ENCODE measurements at regions not wholly inside any gene's neighbourhood (a gene's known extent, or its start where the extent isn't known, plus 50 kb on each side); places are given as distances from the start of the nearest gene placed in this dataset.
"Not testable (repeated sequence)": the region's sequence is repeated elsewhere in the genome, so short reads cannot be mapped to it uniquely, and the experiment has no call there.

- Histone ChIP-seq H3K36me3 (ENCODE audit: insufficient read depth, low read length) (no peaks in the 10 kb centered on the region), H3K27ac (ENCODE audit: low read length) (no peak overlapping the region), H3K27me3 (ENCODE audit: low read length) (no peaks in the 10 kb centered on the region), H3K4me1 (ENCODE audit: low read length) (no peaks in the 10 kb centered on the region), H4K20me1 (ENCODE audit: insufficient read depth, low read depth, low read length) (no peaks in the 10 kb centered on the region), H2AFZ (ENCODE audit: low read length) (no peak overlapping the region), H3K9ac (ENCODE audit: low read length) (no peak overlapping the region), H3K4me2 (ENCODE audit: low read depth, low read length, poor library complexity, severe bottlenecking) (no peak overlapping the region), H3K9me3 (ENCODE audit: low read length) (no peaks in the 10 kb centered on the region), H3K9me2 (replicated peaks; ENCODE audit: insufficient read depth, low read length) (no peaks in the 10 kb centered on the region), H3K79me2 (ENCODE audit: low read length) (no peaks in the 10 kb centered on the region), H3K4me3 (ENCODE audit: low read length) (no peak overlapping the region)
- peak; percentile 84 for DNase-seq
Observed at GRCh38 chr2:16756831-16757644, 91.4 kb upstream of the CYRIA start.

DNA sequence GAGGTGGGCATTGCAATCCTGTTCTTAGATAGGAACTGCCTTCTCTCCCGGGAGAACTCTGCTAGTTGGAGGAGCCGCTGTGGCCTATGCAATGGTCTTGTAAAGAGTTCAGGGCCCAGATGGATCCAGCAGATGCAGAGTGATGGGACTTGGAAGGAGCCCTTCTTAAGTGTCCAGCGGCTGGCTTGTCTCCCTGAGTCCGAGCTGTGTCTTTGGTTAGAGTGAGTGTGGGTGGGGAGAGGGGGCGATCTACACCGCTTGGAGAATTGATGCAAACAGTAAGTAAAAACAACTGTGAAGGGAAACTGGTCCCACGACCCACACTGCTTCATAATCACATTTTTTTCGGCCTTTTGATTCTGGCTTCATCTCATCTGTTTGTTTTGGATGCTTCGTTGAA is 89.8 kb upstream of the CYRIA start:
- Histone ChIP-seq H2AFZ (ENCODE audit: low read length) (no peak overlapping the region), H3K27ac (ENCODE audit: low read length) (no peak overlapping the region), H3K4me1 (ENCODE audit: low read length) (no peaks in the 10 kb centered on the region), H3K4me3 (ENCODE audit: low read length) (no peak overlapping the region), H3K4me2 (ENCODE audit: low read depth, low read length, poor library complexity, severe bottlenecking) (no peak overlapping the region), H3K9ac (ENCODE audit: low read length) (no peak overlapping the region), H3K79me2 (ENCODE audit: low read length) (no peaks in the 10 kb centered on the region), H3K36me3 (ENCODE audit: insufficient read depth, low read length) (no peaks in the 10 kb centered on the region), H4K20me1 (ENCODE audit: insufficient read depth, low read depth, low read length) (no peaks in the 10 kb centered on the region), H3K27me3 (ENCODE audit: low read length) (no peaks in the 10 kb centered on the region), H3K9me2 (replicated peaks; ENCODE audit: insufficient read depth, low read length) (no peaks in the 10 kb centered on the region), H3K9me3 (ENCODE audit: low read length) (no peaks in the 10 kb centered on the region)
- DNase-seq = no peak

- H3K4me2 ChIP-seq (ENCODE audit: low read depth, low read length, poor library complexity, severe bottlenecking); H4K20me1 ChIP-seq (ENCODE audit: insufficient read depth, low read depth, low read length); H3K27ac ChIP-seq (ENCODE audit: low read length); H3K4me1 ChIP-seq (ENCODE audit: low read length); H3K9ac ChIP-seq (ENCODE audit: low read length); DNase-seq; H3K9me3 ChIP-seq (ENCODE audit: low read length); H3K36me3 ChIP-seq (ENCODE audit: insufficient read depth, low read length); H3K9me2 ChIP-seq (replicated peaks; ENCODE audit: insufficient read depth, low read length); H3K27me3 ChIP-seq (ENCODE audit: low read length); H2AFZ ChIP-seq (ENCODE audit: low read length); H3K4me3 ChIP-seq (ENCODE audit: low read length); H3K79me2 ChIP-seq (ENCODE audit: low read length): not testable (repeated sequence)
Observed at GRCh38 chr2:16753025-16753424, 87.4 kb upstream of the CYRIA start.

DNA sequence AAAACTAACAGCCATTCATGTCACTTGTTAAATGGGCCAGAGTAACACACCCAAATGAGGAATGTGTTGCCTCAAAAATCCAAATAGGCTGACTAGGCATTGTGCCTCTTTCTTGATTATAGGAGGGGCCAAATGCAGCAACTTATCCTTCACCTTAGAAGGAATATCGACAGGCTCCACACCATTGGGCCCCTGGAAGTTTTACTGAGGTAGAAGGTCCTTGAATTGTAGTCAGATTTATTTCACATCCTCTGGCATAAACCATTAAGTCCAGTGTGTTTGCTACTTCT is 85.2 kb upstream of the CYRIA start:
- H3K36me3 ChIP-seq (ENCODE audit: insufficient read depth, low read length); H3K79me2 ChIP-seq (ENCODE audit: low read length); H3K4me2 ChIP-seq (ENCODE audit: low read depth, low read length, poor library complexity, severe bottlenecking); H3K27me3 ChIP-seq (ENCODE audit: low read length); H2AFZ ChIP-seq (ENCODE audit: low read length); H3K9ac ChIP-seq (ENCODE audit: low read length); H3K9me2 ChIP-seq (replicated peaks; ENCODE audit: insufficient read depth, low read length); H3K4me1 ChIP-seq (ENCODE audit: low read length); H3K27ac ChIP-seq (ENCODE audit: low read length); DNase-seq; H3K9me3 ChIP-seq (ENCODE audit: low read length); H4K20me1 ChIP-seq (ENCODE audit: insufficient read depth, low read depth, low read length); H3K4me3 ChIP-seq (ENCODE audit: low read length): not testable (repeated sequence)

GRCh38 chr2:16750175-16750924 is 84.7 kb upstream of the CYRIA start:
- Histone ChIP-seq H3K27me3 (ENCODE audit: low read length) (no peaks in the 10 kb centered on the region), H3K9ac (ENCODE audit: low read length) (no peak overlapping the region), H3K4me2 (ENCODE audit: low read depth, low read length, poor library complexity, severe bottlenecking) (no peak overlapping the region), H3K79me2 (ENCODE audit: low read length) (no peaks in the 10 kb centered on the region), H3K9me2 (replicated peaks; ENCODE audit: insufficient read depth, low read length) (no peaks in the 10 kb centered on the region), H4K20me1 (ENCODE audit: insufficient read depth, low read depth, low read length) (no peaks in the 10 kb centered on the region), H3K4me3 (ENCODE audit: low read length) (no peak overlapping the region), H3K9me3 (ENCODE audit: low read length) (no peaks in the 10 kb centered on the region), H3K4me1 (ENCODE audit: low read length) (no peaks in the 10 kb centered on the region), H3K36me3 (ENCODE audit: insufficient read depth, low read length) (no peaks in the 10 kb centered on the region), H3K27ac (ENCODE audit: low read length) (no peak overlapping the region), H2AFZ (ENCODE audit: low read length) (no peak overlapping the region)
- DNase-seq = no peak

DNA sequence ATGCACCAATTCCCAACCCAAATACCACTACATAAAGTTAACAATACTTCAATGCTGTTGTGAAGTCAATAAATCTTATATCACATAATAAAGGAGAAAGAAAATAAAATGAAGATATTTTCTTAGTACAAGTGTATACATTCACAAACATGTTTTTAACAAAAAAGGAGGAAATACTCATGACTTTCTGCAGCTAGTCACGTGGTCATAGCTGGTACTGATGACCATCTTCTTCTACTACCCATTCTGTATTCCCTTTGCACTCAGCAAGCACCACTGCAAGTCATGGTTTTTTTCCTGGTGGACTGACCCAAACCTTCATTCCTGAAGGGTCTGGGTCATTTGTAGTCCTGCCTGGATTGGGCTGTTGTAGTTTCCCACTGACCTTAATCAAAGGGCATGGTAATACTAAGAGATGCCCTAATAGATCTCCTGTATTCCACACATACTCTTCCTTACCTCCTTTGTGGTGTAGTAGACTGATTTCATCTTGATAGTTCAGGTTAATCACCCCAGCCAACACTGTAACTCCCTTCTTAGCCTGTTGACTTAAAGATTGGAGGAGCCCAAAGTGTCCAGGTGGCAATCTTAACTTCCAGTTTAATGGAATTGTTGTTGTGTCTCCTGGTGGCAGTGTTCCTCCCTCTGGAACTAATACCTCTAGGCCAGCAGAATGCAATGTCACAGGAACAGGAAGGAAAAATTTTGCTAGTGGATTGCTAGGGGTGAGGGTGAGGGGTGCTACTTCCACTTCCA is 83.1 kb upstream of the CYRIA start:
- DNase-seq; H3K36me3 ChIP-seq (ENCODE audit: insufficient read depth, low read length); H3K27me3 ChIP-seq (ENCODE audit: low read length); H3K9me2 ChIP-seq (replicated peaks; ENCODE audit: insufficient read depth, low read length); H4K20me1 ChIP-seq (ENCODE audit: insufficient read depth, low read depth, low read length); H3K4me1 ChIP-seq (ENCODE audit: low read length); H3K79me2 ChIP-seq (ENCODE audit: low read length); H3K9me3 ChIP-seq (ENCODE audit: low read length); H3K4me3 ChIP-seq (ENCODE audit: low read length); H3K27ac ChIP-seq (ENCODE audit: low read length); H3K4me2 ChIP-seq (ENCODE audit: low read depth, low read length, poor library complexity, severe bottlenecking); H3K9ac ChIP-seq (ENCODE audit: low read length); H2AFZ ChIP-seq (ENCODE audit: low read length): not testable (repeated sequence)

DNA sequence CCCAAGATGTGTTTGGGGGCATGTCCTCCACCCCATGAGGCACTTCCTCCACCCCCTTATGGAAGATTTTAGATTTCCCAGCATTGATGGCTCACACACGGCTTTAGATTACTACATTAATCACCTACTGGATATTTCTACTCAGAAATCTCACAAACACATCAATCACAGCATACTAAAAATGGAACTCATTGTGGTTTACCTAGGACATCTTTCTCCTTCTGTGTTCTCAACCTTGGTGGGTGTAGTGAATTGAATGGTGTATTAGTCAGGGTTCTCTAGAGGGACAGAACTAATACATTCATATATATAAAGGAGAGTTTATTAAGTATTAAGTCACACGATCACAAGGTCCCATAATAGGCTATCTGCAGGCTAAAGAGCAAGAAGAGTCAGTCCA is 82.1 kb upstream of the CYRIA start:
- H3K36me3 ChIP-seq (ENCODE audit: insufficient read depth, low read length) = no peaks in the 10 kb centered on the region
- no peak overlapping the region for H3K4me3 ChIP-seq (ENCODE audit: low read length)
- no peaks in the 10 kb centered on the region for H3K27me3 ChIP-seq (ENCODE audit: low read length)
- no peaks in the 10 kb centered on the region for H3K79me2 ChIP-seq (ENCODE audit: low read length)
- H3K9me2 ChIP-seq (replicated peaks; ENCODE audit: insufficient read depth, low read length) = no peaks in the 10 kb centered on the region
- DNase-seq = no peak
- H3K27ac ChIP-seq (ENCODE audit: low read length) = no peak overlapping the region
- no peaks in the 10 kb centered on the region for H3K4me1 ChIP-seq (ENCODE audit: low read length)
- no peaks in the 10 kb centered on the region for H3K9me3 ChIP-seq (ENCODE audit: low read length)
- H3K9ac ChIP-seq (ENCODE audit: low read length) = no peak overlapping the region
- H4K20me1 ChIP-seq (ENCODE audit: insufficient read depth, low read depth, low read length) = no peaks in the 10 kb centered on the region
- no peak overlapping the region for H3K4me2 ChIP-seq (ENCODE audit: low read depth, low read length, poor library complexity, severe bottlenecking)
- no peak overlapping the region for H2AFZ ChIP-seq (ENCODE audit: low read length)

- no peak for DNase-seq
- H3K4me2 ChIP-seq (ENCODE audit: low read depth, low read length, poor library complexity, severe bottlenecking) = no peak overlapping the region
- H4K20me1 ChIP-seq (ENCODE audit: insufficient read depth, low read depth, low read length) = no peaks in the 10 kb centered on the region
- peaks cover 2% of the 10 kb centered on the region for H3K4me1 ChIP-seq (ENCODE audit: low read length)
- no peak overlapping the region for H3K9ac ChIP-seq (ENCODE audit: low read length)
- H2AFZ ChIP-seq (ENCODE audit: low read length) = no peak overlapping the region
- H3K9me2 ChIP-seq (replicated peaks; ENCODE audit: insufficient read depth, low read length) = no peaks in the 10 kb centered on the region
- no peaks in the 10 kb centered on the region for H3K36me3 ChIP-seq (ENCODE audit: insufficient read depth, low read length)
- H3K79me2 ChIP-seq (ENCODE audit: low read length) = no peaks in the 10 kb centered on the region
- no peak overlapping the region for H3K27ac ChIP-seq (ENCODE audit: low read length)
- no peaks in the 10 kb centered on the region for H3K27me3 ChIP-seq (ENCODE audit: low read length)
- no peak overlapping the region for H3K4me3 ChIP-seq (ENCODE audit: low read length)
- H3K9me3 ChIP-seq (ENCODE audit: low read length) = no peaks in the 10 kb centered on the region
Observed at GRCh38 chr2:16747257-16747656, 81.6 kb upstream of the CYRIA start.
